ENCODE measurements at regions not wholly inside any gene's neighbourhood (a gene's known extent, or its start where the extent isn't known, plus 50 kb on each side); places are given as distances from the start of the nearest gene placed in this dataset.

DNA sequence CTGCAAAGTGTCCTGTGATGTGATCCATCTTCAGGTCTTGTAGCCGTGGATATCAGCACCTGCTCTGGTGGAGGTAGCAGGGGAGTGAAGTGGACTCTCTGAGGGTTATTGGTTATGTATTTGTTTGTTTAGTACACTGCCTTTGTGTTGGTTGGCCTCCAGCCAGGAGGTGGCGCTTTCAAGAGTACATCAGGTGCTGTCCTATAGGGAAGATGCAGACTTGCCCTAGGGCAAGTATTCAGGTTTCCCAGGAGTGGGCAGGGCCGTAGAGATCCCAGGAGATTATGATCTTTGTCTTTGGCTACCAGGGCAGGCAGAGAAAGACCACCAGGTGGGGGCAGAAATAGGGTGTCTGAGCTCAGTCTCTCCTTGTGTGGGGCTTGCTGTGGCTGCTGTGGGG lies 411.8 kb downstream of the SOX11 start:
- TF ChIP-seq, protein P1, sequence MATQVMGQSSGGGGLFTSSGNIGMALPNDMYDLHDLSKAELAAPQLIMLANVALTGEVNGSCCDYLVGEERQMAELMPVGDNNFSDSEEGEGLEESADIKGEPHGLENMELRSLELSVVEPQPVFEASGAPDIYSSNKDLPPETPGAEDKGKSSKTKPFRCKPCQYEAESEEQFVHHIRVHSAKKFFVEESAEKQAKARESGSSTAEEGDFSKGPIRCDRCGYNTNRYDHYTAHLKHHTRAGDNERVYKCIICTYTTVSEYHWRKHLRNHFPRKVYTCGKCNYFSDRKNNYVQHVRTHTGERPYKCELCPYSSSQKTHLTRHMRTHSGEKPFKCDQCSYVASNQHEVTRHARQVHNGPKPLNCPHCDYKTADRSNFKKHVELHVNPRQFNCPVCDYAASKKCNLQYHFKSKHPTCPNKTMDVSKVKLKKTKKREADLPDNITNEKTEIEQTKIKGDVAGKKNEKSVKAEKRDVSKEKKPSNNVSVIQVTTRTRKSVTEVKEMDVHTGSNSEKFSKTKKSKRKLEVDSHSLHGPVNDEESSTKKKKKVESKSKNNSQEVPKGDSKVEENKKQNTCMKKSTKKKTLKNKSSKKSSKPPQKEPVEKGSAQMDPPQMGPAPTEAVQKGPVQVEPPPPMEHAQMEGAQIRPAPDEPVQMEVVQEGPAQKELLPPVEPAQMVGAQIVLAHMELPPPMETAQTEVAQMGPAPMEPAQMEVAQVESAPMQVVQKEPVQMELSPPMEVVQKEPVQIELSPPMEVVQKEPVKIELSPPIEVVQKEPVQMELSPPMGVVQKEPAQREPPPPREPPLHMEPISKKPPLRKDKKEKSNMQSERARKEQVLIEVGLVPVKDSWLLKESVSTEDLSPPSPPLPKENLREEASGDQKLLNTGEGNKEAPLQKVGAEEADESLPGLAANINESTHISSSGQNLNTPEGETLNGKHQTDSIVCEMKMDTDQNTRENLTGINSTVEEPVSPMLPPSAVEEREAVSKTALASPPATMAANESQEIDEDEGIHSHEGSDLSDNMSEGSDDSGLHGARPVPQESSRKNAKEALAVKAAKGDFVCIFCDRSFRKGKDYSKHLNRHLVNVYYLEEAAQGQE (IDR thresholded peaks at IDR 0.05; ENCODE audit: insufficient read depth in 1 of 2, low read depth in 2 of 2, low read length in 2 of 2): no peak
- TF ChIP-seq POLR2AphosphoS5 (IDR thresholded peaks at IDR 0.05; ENCODE audit: low read depth, low read length) (no peak), SIN3A (IDR thresholded peaks at IDR 0.05; ENCODE audit: borderline replicate concordance, insufficient read depth, low read length) (no peak)

Data from PFSK-1 (cell line).